Activated B cell treated with CpG ODN at 0.5 μM for 24 hours (primary cell): ENCODE measurements at regions not wholly inside any gene's neighbourhood (a gene's known extent, or its start where the extent isn't known, plus 50 kb on each side); places are given as distances from the start of the nearest gene placed in this dataset.

Experiments used
- ATAC-seq: fragments of 200-7000 bp; cut with Tn5 transposase; one replicate; pipeline ENCODE4 v1.10.0; 2021; ENCODE audit warnings: low read depth, mild to moderate bottlenecking, moderate library complexity
- CTCF ChIA-PET: fragments of 350-600 bp; sonication (Branson Sonifier 250); formaldehyde crosslinking; loops from one replicate; lab custom pipeline; 2021; ENCODE audit warnings: antibody characterized with exemption; lab: Charles Lee
- POLR2A ChIA-PET: fragments of 350-600 bp; sonication (Branson Sonifier 250); formaldehyde crosslinking; loops from one replicate; lab custom pipeline; 2021; ENCODE audit warnings: antibody characterized with exemption; lab: Charles Lee
- DNase-seq: peaks from one replicate; pipeline ENCODE4 v3.0.0; 2022
- H3K27ac Mint-ChIP-seq: one replicate; pipeline ENCODE4 v1.8.0; 2020; ENCODE audit warnings: mixed read lengths
- H3K27me3 Mint-ChIP-seq: one replicate; pipeline ENCODE4 v1.8.0; 2021; ENCODE audit warnings: mixed read lengths
- H3K36me3 Mint-ChIP-seq: one replicate; pipeline ENCODE4 v1.8.0; 2021; ENCODE audit warnings: low read depth, mixed read lengths
- H3K4me1 Mint-ChIP-seq: one replicate; pipeline ENCODE4 v1.8.0; 2021; ENCODE audit warnings: mixed read lengths
- H3K4me3 Mint-ChIP-seq: one replicate; pipeline ENCODE4 v1.8.0; 2020; ENCODE audit warnings: mild to moderate bottlenecking, mixed read lengths
- H3K9me3 Mint-ChIP-seq: one replicate; pipeline ENCODE4 v1.8.0; 2020; ENCODE audit warnings: mixed read lengths
- intact Hi-C: fragments of 100-400 bp; cut with micrococcal nuclease; formaldehyde crosslinking; loops from one replicate; pipeline ENCODE4 v1.15.1; 2024
- TF ChIP-seq, protein P1 (sequence below): fragments of 200-600 bp; IDR thresholded peaks from one replicate; pipeline ENCODE4 v1.8.0; 2022; ENCODE audit warnings: antibody characterized with exemption, mild to moderate bottlenecking

DNA sequence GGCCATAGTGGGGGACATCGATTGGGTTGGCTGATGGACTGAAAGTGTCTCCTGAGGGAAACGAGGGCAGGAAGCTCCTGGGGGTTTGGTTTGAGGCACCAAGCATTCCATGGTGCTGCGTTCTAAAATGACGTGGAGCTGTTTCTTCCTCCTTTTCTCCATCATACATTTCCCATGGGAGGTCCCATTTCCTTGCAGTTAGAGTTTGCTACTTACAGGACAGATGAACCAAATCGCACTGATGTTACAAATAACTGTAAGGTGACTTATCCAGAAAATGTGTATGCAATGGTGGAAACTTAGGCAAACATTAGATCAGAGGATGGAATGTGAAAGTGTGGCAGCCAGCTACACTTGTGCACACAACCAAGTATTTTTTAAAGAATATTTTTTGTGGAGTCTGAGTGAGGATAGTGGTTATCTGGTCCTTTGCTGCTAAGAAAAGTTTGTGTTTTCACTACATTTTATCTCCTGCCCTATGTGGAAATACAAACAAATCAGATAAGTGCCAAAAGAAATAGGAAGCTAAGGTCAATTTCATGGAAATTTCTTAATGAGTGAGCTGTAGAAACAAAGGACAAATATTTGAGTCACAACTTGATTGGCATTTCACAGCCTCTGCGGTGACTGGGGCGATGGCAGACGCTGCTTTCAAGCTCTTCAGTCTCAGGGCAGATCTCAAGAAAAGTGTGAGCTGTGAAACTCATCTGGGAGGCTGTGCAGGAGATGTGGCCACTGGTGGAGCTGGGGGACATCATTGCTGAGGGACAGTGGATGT is 256.2 kb downstream of the TSN start:
- H3K27ac Mint-ChIP-seq: no peak overlapping the region
- no peaks in the 10 kb centered on the region for H3K36me3 Mint-ChIP-seq
- TF ChIP-seq, protein P1, sequence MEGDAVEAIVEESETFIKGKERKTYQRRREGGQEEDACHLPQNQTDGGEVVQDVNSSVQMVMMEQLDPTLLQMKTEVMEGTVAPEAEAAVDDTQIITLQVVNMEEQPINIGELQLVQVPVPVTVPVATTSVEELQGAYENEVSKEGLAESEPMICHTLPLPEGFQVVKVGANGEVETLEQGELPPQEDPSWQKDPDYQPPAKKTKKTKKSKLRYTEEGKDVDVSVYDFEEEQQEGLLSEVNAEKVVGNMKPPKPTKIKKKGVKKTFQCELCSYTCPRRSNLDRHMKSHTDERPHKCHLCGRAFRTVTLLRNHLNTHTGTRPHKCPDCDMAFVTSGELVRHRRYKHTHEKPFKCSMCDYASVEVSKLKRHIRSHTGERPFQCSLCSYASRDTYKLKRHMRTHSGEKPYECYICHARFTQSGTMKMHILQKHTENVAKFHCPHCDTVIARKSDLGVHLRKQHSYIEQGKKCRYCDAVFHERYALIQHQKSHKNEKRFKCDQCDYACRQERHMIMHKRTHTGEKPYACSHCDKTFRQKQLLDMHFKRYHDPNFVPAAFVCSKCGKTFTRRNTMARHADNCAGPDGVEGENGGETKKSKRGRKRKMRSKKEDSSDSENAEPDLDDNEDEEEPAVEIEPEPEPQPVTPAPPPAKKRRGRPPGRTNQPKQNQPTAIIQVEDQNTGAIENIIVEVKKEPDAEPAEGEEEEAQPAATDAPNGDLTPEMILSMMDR: no peak
- no peak for ATAC-seq
- CTCF ChIA-PET: no interaction called here
- H3K4me1 Mint-ChIP-seq: no peaks in the 10 kb centered on the region
- H3K9me3 Mint-ChIP-seq: peaks cover 2% of the 10 kb centered on the region
- intact Hi-C loops: no loop called here
- DNase-seq: no peak
- POLR2A ChIA-PET: no interaction called here
- no peak overlapping the region for H3K4me3 Mint-ChIP-seq
- no peaks in the 10 kb centered on the region for H3K27me3 Mint-ChIP-seq

DNA sequence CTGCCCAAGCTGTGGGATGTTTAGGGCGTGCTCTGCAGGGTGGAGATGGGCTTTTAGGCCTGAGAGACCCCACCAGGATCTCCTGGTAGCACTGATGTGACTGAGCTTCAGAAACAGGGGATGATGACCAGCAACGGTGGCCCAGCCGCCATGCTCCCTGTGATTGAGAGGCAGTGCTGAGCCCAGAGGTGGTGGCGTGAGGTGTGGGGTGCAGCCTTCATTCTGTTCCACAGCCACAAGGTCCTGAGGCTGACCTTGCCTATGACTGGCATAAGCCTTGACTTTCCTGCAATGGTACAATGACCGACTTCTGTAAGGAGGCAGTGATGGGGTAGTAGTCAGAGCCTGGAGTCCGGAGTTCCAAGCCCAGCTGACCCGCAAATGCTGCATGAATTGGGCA is 263.3 kb downstream of the TSN start:
- ChIA-PET CTCF (no interaction called here), POLR2A (no interaction called here)
- H3K9me3 Mint-ChIP-seq: peaks cover 2% of the 10 kb centered on the region
- H3K4me1 Mint-ChIP-seq: no peaks in the 10 kb centered on the region
- ATAC-seq (no peak), DNase-seq (no peak)
- H3K36me3 Mint-ChIP-seq: no peaks in the 10 kb centered on the region
- no peak overlapping the region for H3K27ac Mint-ChIP-seq
- intact Hi-C loops: no loop called here
- peaks cover 3% of the 10 kb centered on the region for H3K27me3 Mint-ChIP-seq
- TF ChIP-seq, protein P1: no peak
- H3K4me3 Mint-ChIP-seq: no peak overlapping the region

DNA sequence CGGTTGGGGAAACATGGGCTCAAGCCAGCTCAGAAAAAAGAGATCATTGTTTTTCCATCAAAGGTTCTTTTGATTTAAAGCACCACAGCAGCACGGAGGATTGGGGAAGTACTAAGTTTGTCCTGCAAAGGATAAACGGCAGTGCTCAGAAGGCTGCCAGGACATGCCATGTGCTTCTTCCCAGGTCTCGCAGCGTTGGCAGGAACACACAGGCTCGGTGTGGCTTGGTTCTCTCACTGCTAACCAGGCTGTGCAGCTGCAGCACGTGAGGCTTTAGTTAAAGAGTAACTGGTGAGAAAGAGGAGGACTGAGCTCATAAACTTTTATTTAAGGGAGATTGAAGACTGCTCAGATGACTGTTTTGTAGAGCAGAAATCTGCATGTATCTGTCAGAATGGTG is 264.3 kb downstream of the TSN start:
- Mint-ChIP-seq H3K36me3 (no peaks in the 10 kb centered on the region), H3K27ac (no peak overlapping the region), H3K4me1 (no peaks in the 10 kb centered on the region), H3K4me3 (no peak overlapping the region), H3K9me3 (no peaks in the 10 kb centered on the region), H3K27me3 (peaks cover 3% of the 10 kb centered on the region)
- CTCF ChIA-PET: no interaction called here
- POLR2A ChIA-PET: no interaction called here
- DNase-seq (no peak), ATAC-seq (no peak)
- intact Hi-C loops: no loop called here
- TF ChIP-seq, protein P1: no peak

DNA sequence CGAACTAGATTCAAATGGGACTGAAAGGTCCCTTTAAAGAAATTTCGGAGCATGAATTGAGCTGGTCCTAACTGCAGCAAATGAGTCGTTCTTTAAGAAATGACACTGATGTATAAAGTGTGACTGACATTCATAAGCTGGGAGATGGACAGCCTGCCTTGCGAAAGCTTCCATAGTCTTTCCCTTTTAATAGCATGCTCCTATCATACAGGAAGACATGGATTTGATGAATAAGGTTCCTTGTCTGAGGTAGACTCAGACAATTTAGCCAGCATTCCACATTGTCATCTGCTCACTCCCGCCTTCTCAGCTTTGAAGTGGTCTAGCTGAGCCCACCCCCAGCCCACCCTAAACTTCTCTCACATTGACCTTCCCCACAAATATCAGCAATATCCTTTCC is 264.9 kb downstream of the TSN start:
- no peak for DNase-seq

DNA sequence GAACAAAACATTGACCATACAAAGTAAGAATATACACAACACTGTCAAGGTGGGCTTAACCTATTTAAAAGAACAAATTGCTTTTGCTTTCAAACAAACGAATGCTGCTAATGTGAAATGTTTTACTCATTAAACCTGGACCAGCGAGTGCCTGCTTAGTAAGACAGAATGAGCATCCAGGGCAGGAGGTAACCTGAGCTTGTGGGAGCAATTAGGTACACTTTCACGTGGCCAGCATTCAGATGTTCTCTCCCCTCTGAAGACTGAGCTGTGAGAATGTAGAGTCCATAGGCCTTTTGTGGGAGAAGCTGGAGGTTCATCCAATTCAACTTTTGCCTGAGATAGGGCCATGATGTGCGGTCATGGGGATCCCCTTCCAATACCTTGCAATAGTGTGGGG is 266.5 kb downstream of the TSN start:
- CTCF ChIA-PET: no interaction called here
- TF ChIP-seq, protein P1: no peak
- POLR2A ChIA-PET: no interaction called here
- H3K36me3 Mint-ChIP-seq: no peaks in the 10 kb centered on the region
- H3K4me3 Mint-ChIP-seq: no peak overlapping the region
- intact Hi-C loops: no loop called here
- DNase-seq (no peak), ATAC-seq (no peak)
- H3K27ac Mint-ChIP-seq: no peak overlapping the region
- H3K9me3 Mint-ChIP-seq: no peaks in the 10 kb centered on the region
- no peaks in the 10 kb centered on the region for H3K4me1 Mint-ChIP-seq
- peaks cover 6% of the 10 kb centered on the region for H3K27me3 Mint-ChIP-seq

More for the DNA sequence above, 264.9 kb downstream of the TSN start:
- no peaks in the 10 kb centered on the region for H3K9me3 Mint-ChIP-seq
- H3K4me3 Mint-ChIP-seq: no peak overlapping the region
- intact Hi-C loops: no loop called here
- no peak for ATAC-seq
- POLR2A ChIA-PET: no interaction called here
- peaks cover 3% of the 10 kb centered on the region for H3K27me3 Mint-ChIP-seq
- H3K27ac Mint-ChIP-seq: no peak overlapping the region
- H3K36me3 Mint-ChIP-seq: no peaks in the 10 kb centered on the region
- TF ChIP-seq, protein P1: no peak
- CTCF ChIA-PET: no interaction called here
- no peaks in the 10 kb centered on the region for H3K4me1 Mint-ChIP-seq
